ELF-1 (cell line): ENCODE measurements at regions not wholly inside any gene's neighbourhood (a gene's known extent, or its start where the extent isn't known, plus 50 kb on each side); places are given as distances from the start of the nearest gene placed in this dataset.

ENCODE experiments used
- DNase-seq: peaks from one replicate; pipeline ENCODE4 v3.0.0-alpha.2; 2016; ENCODE audit warnings: low read depth, low spot score

DNA sequence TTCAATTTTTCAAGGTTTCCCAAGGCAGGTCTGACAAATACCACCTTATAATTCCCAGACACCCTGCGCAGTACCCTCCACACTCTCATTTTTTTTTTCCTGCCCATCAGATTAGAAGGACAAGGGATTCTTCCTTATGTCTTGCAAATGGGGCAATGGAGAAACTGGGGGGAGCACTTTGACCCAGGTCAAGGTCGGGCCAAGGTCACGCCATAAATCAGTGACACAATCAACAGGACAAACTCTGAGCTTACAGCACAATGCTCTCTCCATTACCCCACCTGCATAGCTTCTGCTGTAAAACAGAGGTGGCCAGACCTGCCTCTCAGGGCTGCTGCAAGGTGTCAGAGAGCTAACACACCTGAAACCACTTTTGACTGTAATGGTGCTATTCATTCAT, 254.4 kb upstream of the ZMIZ1 start:
- no peak for DNase-seq

DNA sequence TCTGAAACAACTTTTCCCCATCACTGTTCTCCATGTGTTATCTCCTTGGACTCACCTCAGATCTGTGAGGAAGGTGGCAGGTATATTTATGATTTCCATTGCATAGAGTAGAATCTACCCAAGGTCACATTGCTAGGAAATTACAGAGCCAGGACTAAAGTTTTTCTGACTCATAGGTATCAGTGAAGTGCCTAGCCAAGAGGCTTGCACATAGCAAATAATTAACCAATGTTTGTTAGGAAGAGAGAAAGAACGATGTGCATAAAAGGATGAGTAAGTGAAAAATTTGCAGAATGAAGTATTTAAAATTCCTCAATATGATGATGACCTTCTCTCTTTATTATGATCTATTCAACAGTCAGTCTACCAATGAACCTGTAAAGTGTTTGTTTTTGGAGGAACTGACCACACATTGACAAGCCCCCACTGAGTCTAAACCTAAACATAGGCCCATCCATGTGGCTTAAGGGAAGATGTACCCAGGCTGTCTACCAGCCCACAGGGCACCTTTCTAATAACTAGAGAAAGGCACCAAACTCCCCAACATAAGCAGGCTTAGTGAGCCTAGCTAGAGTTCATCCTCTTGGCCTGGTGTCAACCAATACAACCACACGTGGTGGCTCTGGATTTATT, 252.9 kb upstream of the ZMIZ1 start:
- DNase-seq, result no peak

DNA sequence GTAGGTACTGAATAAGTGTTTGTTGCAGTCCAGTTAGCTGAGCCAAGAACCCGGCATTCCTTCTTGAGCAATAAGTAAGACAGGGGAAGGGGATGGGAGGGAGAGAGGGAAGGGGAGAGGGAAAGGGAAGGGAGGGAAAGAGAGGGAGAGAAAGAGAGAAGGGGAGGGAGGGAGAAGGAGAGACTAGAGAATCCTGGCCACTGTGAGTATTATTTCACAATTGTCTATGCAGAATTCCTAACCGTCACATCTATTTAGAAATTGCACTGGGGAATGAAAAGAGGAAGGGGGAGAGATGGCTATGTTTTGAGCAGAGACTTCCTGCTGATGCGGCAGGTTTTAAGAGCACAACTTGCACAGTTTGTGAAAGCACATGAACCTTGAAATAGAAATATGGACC, 251.4 kb upstream of the ZMIZ1 start:
- DNase-seq, result no peak

DNA sequence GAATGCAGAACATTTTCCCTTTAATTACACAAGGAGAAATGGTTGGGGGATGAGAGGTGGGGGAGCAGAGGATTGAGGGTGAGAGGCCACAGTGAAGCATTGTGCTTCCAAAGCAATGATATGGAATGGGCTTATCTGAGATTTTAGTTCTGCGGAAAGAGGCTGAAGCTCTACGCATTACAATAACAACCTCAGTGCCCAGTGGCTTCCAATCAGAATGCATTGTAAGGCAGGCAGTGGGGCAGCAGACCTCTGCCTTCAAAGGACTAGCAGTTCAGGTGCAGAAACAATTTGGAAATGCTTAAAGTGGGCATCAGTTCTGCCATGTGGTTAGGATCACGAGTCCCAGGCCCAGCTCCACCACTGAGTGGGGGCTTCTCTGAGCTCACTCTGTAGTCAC, 251.0 kb upstream of the ZMIZ1 start:
- DNase-seq, result no peak

DNA sequence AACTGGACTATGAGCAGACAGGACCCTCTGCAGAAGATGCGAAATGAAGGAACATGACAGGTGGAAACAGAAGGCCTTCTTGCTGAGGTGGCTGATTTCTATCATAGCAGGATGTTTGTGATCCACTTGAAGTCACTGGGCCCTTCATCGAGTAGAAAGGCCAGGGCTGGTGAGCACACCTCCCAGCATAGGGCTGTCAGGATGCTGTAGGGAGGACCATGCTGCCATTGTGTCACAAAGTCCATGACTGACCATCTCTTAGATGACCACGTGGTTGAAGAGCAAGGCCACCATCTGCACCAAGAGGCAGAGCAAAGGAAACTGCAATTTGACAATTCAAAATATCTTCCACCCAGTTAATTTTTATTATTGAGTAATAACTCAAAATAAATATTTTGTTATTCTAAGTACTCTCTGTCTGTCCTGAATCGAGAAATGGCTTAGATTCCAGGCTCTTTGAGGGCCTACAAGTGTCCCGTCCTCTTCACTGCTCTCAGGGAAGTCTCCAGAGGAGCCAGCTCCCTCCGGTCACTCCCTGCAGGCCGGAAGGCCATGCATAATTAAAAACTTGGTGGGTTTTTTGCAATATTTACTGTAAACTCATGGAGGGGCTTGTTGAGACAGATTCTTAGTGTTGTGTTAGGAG, 249.3 kb upstream of the ZMIZ1 start:
- DNase-seq, result no peak

DNA sequence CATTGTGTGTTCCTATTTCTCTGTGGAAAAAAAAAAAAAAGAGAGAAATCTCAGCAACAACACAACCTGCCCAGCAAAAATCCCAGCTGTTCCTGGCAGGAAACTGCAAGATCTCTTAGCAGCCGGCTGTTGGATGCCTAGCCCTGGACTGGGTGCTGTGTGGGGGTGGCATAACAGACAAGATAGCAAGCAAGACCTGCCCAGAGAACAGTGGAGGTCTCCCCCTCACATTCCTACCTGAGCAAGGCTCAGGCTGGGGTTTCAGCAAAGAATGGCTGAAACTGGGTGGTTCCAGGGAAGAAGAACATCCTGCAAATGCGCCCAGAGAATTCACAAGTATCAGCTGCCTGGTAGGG, 248.8 kb upstream of the ZMIZ1 start:
- DNase-seq, result no peak

DNA sequence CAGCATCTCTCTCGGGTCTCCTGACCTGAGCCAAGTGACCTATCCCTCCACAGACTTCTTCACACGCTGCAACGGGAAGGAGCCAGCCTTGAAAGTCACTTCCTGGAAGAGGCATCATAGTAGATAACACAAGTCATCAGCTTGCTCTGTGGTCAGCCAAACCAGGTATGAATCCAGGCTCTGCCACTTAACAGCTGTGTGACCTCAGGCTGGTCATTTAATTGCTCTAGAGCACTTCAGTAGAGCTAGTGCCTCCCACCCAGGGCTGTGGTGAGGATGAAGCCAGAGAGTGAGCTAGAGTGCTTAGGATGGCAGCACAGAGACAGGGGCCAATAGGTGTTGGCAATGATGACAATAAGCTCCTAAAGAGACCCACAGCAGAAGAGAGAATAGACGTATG, 247.7 kb upstream of the ZMIZ1 start:
- peak; percentile 33 for DNase-seq

DNA sequence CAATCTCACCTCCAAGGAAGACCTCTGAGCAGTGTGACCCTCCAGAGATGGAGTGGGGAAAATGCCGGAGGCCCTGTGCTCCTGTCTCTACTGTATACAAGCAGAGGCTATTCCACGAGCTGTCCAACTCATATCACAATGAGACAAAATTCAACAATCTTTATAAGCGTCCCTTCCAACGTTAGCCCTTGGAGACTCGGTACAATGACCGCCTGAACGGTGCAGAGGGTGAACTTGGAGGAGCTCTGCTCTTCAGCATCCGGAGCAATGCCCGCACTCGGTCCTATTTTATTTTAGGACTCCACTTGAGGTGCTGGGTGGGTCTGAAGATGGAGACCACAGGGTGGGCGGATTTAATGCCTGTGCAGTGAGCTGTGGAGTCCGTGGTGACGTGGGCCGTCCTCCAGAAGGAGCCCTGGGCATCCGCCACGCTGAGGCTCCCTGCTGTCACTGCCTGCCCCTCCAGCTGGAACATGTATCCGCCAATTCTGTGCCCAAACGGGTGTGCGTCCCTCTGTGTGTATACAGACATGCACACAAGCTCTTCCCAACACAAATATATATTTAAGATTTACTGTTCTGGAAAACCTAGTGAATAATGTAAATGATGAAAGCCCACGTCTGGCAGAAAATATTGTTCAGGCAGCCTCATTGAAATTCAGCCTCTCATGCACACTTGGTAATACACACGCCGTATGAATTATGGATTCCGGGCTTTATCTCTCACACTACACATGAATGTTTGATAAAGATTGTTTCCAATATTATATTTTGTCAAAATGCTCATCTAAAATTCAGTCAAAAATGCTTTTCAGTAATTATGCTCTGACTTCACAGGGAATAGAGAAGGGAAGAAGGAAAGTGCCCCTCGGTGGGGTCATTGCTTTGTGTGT, 239.9 kb upstream of the ZMIZ1 start:
- no peak for DNase-seq

DNA sequence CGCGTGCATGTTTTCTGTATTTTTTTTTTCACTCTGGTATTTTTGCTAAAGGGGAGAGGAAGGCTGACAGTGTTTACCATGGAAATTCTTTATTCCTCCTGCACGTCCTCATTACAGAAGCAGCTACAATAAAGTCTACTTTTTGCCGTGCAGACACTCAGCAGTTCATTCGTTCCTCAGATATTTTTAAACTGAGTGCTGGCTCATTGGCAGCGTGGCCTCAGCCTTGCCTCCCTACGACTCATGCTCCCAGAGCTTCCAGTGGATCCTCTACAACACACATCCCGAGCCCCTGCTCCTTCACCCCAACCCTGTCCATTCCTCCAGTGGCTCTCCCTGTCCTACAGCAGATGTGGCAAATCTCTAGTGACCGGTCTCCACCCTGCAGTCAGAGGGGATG, 239.2 kb upstream of the ZMIZ1 start:
- no peak for DNase-seq

DNA sequence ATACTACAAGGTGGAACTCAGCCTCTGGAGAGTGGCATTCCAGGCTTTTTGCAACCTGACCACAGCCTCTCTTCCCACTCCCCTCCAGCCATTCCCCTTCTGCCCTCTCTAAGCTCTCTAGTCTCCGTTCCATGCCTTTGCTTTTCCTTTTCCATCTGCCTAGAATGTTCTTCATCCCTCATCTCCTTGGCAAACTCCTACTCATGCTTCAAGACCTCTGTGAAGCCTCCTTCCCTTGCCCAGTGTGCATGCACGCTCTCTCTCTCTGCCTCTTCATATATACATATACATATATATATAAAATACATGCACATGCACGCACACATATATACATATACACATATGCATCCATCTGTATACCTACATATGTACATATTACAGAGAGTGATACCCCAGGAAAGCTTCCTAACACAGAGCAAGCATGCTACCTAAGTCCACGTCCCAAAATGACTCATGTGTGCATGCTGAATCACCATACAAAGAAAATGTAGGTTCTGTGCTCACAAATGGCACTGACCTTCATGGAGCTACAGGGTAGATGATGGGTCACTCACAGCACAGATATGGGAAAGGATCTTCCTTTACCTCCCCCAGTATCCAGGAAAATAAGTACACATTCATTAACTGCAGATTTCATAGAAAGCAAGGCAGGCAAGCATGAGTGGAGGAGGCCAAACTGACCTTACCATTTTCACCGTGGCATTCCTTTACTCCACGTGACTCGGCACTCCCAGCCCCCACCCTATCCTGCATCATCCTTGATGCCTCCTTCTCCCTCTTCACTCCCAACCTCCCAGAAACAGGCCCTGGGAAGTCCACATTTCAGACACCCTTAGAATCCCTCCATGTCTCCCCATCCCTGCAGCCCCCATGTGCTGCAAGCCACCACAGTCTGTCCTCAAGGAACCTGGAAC, 238.4 kb upstream of the ZMIZ1 start:
- no peak for DNase-seq

DNA sequence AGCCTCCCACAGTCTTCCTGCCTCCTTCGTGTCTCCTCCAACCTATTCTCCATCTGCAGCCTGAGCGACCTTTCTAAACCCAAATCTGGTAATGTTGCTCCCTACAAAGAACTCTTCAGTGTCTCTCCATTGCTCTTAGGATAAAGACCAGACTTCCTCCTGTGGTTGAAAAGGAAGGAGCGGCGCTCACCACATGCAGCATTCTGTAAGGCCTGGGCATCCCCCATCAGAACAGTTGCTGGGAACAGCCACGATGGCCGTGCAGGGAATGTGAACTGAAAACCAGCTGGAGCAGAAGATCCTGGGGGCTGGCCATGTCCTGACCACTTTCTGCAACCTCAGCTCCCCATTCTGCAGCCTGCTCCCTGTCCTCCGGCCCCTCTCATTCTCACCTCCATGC, 237.8 kb upstream of the ZMIZ1 start:
- no peak for DNase-seq

DNA sequence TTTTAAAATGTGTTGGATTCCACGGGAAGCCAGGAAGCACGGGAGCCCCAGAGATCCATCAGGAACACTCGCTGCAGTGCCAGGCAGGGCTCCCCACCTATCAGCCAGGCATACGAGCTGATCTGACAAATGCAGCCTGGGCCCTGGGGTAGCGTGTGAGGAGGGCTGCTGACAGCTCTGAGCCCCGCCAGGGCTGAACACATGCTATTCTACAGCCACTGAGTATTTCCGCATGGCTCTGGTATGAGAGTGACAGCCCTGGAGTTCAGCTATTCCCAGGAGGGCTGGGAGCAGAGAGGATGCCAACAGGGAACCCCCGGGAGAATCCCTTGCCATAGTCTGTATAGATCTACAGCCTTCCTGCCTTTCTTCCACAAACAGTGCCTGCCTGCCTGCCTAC, 237.3 kb upstream of the ZMIZ1 start:
- no peak for DNase-seq

DNA sequence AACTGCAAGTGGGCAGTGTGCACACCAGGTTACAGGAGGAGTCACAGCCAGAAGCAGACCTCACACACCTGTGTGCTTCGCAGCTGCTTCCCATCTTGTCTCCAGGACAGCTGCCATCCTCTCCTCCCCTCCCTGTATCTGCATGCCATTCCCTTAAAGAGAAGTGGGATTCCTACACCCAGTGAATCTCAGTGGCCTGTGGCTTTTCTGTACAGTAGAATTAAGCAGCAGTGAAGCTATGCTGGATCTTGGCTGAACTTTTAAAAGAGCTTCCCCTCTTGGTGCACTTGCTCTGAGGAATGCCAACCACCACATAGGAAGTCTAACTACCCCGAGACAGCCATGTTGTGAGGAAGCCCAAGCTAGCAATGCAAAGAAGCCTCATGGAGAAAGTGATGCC, 236.5 kb upstream of the ZMIZ1 start:
- DNase-seq, result no peak

DNA sequence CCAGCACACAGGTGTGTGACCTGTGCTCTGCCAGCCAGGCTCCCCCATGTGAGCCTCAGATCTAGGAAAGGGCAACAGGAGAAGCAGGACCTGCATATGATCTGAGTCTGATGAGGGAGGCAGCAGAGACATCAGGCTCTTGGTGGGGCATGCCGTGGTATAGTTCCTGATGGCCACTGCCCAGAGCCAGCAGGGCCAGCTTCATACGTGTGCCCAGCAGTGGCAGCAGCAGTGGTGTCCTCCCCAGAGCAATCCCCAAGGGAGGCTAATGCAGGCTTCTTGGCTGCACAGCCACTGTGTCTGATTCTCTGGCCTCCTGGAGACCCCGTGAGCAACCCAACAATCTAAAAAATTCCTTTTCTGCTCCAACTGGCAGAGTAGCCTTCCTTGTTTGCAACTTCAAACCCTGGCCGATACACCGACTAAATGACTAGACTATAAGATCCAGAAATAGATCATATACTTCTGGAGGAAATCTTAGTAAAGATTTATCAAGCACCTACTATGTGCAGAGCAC, 230.6 kb upstream of the ZMIZ1 start:
- no peak for DNase-seq

DNA sequence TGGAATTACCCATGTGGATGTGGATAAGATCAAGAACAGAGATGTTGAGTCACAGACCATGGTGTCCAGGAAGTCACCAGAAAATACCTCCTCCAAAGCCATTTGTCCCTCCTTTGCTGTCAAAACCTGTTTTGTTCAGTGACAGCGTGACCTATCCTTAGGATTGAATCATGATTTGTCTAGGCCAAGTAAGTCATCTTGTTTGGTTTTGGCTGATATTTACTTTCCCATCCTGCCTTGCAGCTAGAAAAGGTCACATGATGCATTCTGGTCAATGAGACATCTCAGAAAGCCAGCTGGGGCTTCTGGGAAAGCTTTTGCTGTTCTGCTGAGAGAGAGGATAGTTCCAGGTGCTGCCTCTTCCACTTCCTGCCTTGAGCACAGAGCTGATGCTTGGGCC, 225.3 kb upstream of the ZMIZ1 start:
- no peak for DNase-seq

DNA sequence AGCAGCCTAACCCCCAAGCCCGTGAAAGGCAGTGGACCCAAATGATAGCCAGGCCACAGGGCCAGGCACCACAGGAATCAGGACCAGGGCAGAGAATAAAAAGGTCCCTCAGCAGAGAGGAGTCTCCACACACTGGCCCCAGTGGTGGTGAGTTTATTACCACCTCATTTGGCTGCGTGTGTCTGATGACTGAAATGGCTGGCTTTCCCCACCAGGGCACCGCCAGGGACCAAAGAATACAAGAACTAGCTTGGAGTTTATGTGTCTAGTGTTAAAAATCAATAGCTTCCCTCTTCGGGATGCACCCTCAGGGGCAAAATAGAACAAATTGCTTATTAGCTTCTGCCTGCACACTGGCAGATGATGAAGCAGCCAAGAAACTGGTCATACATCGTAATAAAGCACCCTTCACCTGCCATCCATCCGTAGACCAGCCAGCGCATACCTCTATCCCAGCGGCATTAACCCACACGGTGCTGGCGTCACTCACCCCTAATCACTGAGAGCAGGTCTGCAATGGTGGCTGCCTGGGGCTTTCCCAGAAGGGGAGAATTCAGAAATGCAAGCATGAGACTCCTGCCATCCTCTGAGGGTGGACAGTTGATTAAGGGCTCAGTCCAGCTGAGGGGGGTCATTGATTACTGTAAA, 223.7 kb upstream of the ZMIZ1 start:
- DNase-seq, result no peak

DNA sequence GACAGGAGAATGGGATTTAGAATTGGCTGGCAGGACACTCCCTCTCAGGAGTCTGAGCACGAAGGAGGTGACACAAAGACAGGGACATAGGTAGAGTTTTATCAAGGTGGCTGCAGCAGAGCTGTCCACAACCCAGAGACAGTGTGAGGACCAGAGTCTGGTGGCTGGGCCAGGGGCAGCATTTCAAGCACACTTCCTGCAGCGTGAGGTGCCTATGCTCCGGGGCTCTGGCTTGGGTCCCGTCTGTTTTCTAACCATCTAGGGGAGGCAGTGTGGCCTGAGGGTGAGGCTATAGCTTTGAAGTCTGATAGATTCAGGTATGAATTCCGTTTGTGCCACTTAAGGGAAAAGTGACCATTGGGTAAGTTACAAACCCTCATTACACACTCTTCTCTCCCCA, 222.7 kb upstream of the ZMIZ1 start:
- DNase-seq, result no peak

DNA sequence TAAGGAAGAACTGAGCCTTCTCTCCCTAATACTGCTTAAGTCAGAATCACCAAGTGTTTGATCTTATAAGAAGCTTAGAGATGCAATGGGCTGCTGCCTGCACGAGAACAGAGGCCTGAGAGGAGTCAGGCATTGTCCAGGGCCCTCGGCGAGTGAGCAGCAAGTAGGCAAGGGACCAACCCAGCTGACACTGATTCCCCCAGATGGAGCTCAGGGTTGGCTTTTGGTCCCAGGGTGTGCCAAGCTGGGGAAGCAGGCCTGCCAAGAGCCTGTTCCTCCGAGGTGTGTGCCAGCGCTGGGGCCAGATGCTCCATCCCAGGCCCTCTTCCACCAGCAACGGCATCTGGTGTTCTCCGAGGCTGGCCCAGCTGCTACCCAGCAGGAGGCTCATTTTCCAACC, 222.0 kb upstream of the ZMIZ1 start:
- no peak for DNase-seq

DNA sequence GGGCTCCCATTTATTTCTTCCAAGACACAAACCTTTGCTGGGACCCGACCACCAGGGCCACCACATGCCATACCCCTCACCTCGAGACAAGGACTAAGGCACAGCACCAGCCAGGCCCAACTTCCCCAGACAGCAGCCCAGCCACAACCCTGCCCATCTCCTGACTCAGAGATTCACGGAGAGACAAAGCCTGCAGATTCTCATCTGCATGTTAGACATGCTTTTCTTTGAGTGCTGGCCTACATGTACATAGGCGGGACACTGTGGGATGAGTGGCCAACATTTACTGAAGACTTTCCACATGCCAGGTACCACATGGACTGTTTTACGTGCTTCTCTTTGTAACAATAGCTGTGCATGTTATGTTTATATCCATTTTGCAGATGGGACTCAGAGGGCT, 221.3 kb upstream of the ZMIZ1 start:
- no peak for DNase-seq

DNA sequence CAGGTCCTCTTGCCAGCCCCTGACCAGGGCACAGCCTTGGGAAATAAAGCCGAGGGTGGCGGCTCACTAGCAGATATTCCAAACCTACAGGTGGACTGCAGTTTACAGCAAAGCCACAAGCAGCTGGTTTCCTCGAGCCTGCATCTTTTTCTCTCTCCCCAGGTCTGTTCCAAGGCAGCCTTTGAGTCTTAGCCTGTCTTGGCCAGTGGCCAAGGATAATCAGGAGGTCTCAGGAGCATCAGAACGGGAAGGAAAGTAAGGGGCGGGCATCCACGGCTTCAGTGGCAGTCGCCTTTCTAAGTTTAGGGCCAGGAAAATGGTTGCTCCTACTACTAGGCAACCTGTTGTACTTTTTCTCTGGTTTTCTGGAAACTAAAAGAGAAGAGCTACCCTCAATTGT, 219.7 kb upstream of the ZMIZ1 start:
- DNase-seq, result no peak

DNA sequence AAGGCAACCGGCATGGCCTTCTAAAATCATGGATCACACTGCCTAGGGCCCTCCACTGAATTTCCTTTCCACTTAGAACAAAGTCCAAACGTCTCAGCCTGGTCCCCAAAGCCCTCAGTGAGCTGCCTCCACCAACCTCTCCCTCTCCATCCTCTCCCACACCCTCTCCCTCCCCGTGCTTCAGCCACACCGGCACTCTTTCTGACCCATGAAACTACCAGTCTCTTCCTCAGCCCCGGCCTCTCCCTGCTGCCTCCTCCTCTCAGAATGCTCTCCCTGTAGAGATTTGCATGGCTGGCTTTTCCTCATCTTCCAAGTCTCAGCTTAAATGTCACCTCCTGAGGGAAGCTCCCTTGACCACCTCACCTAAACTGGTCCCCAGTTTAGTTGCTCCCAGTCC, 219.0 kb upstream of the ZMIZ1 start:
- no peak for DNase-seq
